GM10266 (cell line): ENCODE measurements at regions not wholly inside any gene's neighbourhood (a gene's known extent, or its start where the extent isn't known, plus 50 kb on each side); places are given as distances from the start of the nearest gene placed in this dataset.

Experiments used
- DNase-seq: peaks from one replicate; pipeline ENCODE4 v3.0.0; 2012; ENCODE audit errors: extremely low spot score
- CTCF ChIP-seq: IDR thresholded peaks from 2 replicates; pipeline ENCODE4 v1.5.1; 2012; ENCODE audit warnings: mild to moderate bottlenecking, low read depth; ENCODE audit not compliant: control insufficient read depth, insufficient read depth; ENCODE audit errors: missing control alignments

GRCh38 chr16:5770118-5770517 is 672.5 kb upstream of the EEF2KMT start:
- DNase-seq, result no peak
- no peak for TF ChIP-seq CTCF

- no peak for DNase-seq
- no peak for TF ChIP-seq CTCF
Observed at GRCh38 chr16:5769513-5769912, 671.9 kb upstream of the EEF2KMT start.

- TF ChIP-seq CTCF, result no peak
- no peak for DNase-seq
Observed at GRCh38 chr16:5768445-5768844, 670.9 kb upstream of the EEF2KMT start.

- no peak for TF ChIP-seq CTCF
- no peak for DNase-seq
Observed at GRCh38 chr16:5763176-5763575, 665.6 kb upstream of the EEF2KMT start.

GRCh38 chr16:5762362-5762761 is 664.8 kb upstream of the EEF2KMT start:
- no peak for DNase-seq

GRCh38 chr16:5761592-5761991 is 664.0 kb upstream of the EEF2KMT start:
- DNase-seq, result no peak
- TF ChIP-seq CTCF, result no peak

More at GRCh38 chr16:5762362-5762761, 664.8 kb upstream of the EEF2KMT start:
- TF ChIP-seq CTCF, result no peak

- DNase-seq, result no peak
- no peak for TF ChIP-seq CTCF
Observed at GRCh38 chr16:5758281-5758680, 660.7 kb upstream of the EEF2KMT start.
